HG03520 (cell line): ENCODE measurements at regions not wholly inside any gene's neighbourhood (a gene's known extent, or its start where the extent isn't known, plus 50 kb on each side); places are given as distances from the start of the nearest gene placed in this dataset.

Source experiments
- ATAC-seq: cut with Tn5 transposase; IDR thresholded peaks from one replicate; pipeline ENCODE4 v1.9.1; 2021; ENCODE audit warnings: mild to moderate bottlenecking, moderate library complexity; ENCODE audit not compliant: unreplicated experiment

- ATAC-seq, result no peak
Measured at GRCh38 chr1:232260861-232261260, 369.1 kb downstream of the SIPA1L2 start.

- no peak for ATAC-seq
Measured at GRCh38 chr1:232260045-232260444, 369.9 kb downstream of the SIPA1L2 start.

- no peak for ATAC-seq
Measured at GRCh38 chr1:232259333-232259732, 370.6 kb downstream of the SIPA1L2 start.

GRCh38 chr1:232252546-232253118, 377.3 kb downstream of the SIPA1L2 start:
- no peak for ATAC-seq

- ATAC-seq, result no peak
Measured at GRCh38 chr1:232250838-232251237, 379.1 kb downstream of the SIPA1L2 start.

GRCh38 chr1:232249861-232250777, 379.8 kb downstream of the SIPA1L2 start:
- ATAC-seq, result no peak

- no peak for ATAC-seq
Measured at GRCh38 chr1:232249339-232249738, 380.6 kb downstream of the SIPA1L2 start.

GRCh38 chr1:232248276-232248820, 381.6 kb downstream of the SIPA1L2 start:
- ATAC-seq, result no peak

- ATAC-seq, result no peak
Measured at GRCh38 chr1:232247669-232248068, 382.3 kb downstream of the SIPA1L2 start.

GRCh38 chr1:232244426-232244825, 385.5 kb downstream of the SIPA1L2 start:
- ATAC-seq, result no peak

GRCh38 chr1:232239998-232240397, 389.9 kb downstream of the SIPA1L2 start:
- no peak for ATAC-seq

- no peak for ATAC-seq
Measured at GRCh38 chr1:232239522-232239921, 390.4 kb downstream of the SIPA1L2 start.

GRCh38 chr1:232238009-232238408, 391.9 kb downstream of the SIPA1L2 start:
- ATAC-seq, result no peak

- ATAC-seq, result no peak
Measured at GRCh38 chr1:232227306-232227705, 402.6 kb downstream of the SIPA1L2 start.

GRCh38 chr1:232226197-232226712, 403.7 kb downstream of the SIPA1L2 start:
- no peak for ATAC-seq

- no peak for ATAC-seq
Measured at GRCh38 chr1:232225336-232226131, 404.4 kb downstream of the SIPA1L2 start.

GRCh38 chr1:232223887-232224286, 406.0 kb downstream of the SIPA1L2 start:
- no peak for ATAC-seq

- ATAC-seq, result no peak
Measured at GRCh38 chr1:232223183-232223708, 406.7 kb downstream of the SIPA1L2 start.

GRCh38 chr1:232222614-232223013, 407.3 kb downstream of the SIPA1L2 start:
- no peak for ATAC-seq

- no peak for ATAC-seq
Measured at GRCh38 chr1:232221802-232222499, 408.0 kb downstream of the SIPA1L2 start.
